OCI-LY1 (cell line): ENCODE measurements at regions not wholly inside any gene's neighbourhood (a gene's known extent, or its start where the extent isn't known, plus 50 kb on each side); places are given as distances from the start of the nearest gene placed in this dataset.

Experiments
- EZH2 ChIP-seq: fragments of 200-600 bp; sonication (generic), shearing (Covaris generic); IDR thresholded peaks from 2 replicates; pipeline ENCODE4 v1.8.0; 2017; ENCODE audit warnings: borderline replicate concordance, mixed run types, mild to moderate bottlenecking, antibody characterized with exemption, low read length, moderate library complexity, mixed read lengths
- TF ChIP-seq, protein P1 (sequence below): fragments of 200-600 bp; sonication (generic), shearing (Covaris generic); IDR thresholded peaks from 2 replicates; pipeline ENCODE4 v1.5.1; 2017; ENCODE audit warnings: mild to moderate bottlenecking, antibody characterized with exemption, low read length, moderate library complexity, mixed read lengths

DNA sequence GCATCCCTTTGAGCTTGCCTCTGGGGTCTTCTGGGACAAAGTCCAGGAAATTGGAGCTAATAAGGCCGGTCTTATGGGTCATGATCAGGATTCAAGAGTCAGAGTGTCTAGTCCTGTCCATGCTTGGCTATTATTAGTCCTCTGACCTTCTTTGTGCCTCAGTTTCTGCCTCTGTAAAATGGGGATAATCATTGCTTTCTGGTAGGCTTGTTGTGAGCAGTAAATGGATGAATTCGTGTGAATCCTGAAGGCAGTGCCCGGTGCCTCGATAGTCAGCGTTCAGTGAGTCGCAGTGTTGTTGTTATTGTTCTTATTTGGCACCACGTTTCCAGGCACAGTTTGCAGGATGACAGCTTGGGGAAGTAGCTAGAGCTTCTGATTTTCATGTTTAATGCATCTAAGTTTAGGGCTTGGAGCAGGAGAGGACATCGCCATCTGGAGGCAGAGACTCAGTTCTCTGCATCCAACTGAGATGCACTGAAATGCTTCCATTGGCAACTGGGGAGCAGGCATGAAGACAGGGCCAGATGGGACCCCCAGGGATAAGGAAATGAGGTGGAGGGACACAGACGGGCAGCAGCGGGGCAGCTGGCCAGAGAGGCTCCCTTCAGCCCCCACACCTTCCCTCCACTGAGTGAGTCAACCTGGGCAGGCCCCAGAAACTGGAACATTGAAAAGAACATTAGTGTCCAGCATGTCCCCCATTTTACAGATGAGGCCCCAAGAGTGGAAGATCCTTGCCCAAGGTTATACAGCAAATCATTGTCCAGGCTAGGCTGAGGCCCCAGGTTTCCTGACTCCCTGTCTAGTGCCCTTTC lies 160.3 kb downstream of the PTPRU start:
- TF ChIP-seq, protein P1, sequence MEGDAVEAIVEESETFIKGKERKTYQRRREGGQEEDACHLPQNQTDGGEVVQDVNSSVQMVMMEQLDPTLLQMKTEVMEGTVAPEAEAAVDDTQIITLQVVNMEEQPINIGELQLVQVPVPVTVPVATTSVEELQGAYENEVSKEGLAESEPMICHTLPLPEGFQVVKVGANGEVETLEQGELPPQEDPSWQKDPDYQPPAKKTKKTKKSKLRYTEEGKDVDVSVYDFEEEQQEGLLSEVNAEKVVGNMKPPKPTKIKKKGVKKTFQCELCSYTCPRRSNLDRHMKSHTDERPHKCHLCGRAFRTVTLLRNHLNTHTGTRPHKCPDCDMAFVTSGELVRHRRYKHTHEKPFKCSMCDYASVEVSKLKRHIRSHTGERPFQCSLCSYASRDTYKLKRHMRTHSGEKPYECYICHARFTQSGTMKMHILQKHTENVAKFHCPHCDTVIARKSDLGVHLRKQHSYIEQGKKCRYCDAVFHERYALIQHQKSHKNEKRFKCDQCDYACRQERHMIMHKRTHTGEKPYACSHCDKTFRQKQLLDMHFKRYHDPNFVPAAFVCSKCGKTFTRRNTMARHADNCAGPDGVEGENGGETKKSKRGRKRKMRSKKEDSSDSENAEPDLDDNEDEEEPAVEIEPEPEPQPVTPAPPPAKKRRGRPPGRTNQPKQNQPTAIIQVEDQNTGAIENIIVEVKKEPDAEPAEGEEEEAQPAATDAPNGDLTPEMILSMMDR = no peak
- TF ChIP-seq EZH2 = no peak
